ENCODE measurements at regions not wholly inside any gene's neighbourhood (a gene's known extent, or its start where the extent isn't known, plus 50 kb on each side); places are given as distances from the start of the nearest gene placed in this dataset.

DNA sequence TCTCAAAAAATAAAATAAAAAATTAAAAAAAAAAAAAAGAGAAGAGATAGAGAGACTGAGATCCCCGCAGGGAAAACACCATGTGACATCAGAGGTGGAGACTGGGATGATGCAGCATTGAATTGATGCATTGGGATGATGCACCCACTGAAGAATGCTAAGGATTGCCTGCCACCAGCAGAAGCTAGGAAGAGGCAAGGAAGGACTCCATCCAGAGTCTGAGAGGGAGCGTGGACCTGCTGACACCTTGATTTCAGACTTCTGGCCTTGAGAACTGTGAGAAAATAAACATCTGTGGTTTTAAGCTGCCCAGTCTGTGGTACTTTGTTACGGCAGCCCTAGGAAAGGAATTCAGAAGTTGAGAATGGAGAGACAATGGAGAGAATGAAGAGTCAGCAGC lies 89.8 kb upstream of the PRPS1L1 start:
- Histone ChIP-seq H3K36me3 (ENCODE audit: control insufficient read depth in 4 of 4, insufficient read depth in 4 of 4, low read length in 4 of 4) (no peaks in the 10 kb centered on the region), H3K9me3 (ENCODE audit: control insufficient read depth in 4 of 4, insufficient read depth in 3 of 4, low read length in 3 of 4) (no peaks in the 10 kb centered on the region), H3K4me1 (ENCODE audit: control insufficient read depth in 5 of 5, insufficient read depth in 5 of 5, low read length in 5 of 5) (peaks cover 0 to 4% (median 0%) of the 10 kb centered on the region in 5 donors), H3K27me3 (ENCODE audit: control insufficient read depth in 3 of 3, insufficient read depth in 3 of 3, low read length in 2 of 3) (no peaks in the 10 kb centered on the region), H3K4me3 (no peak overlapping the region), H3K9ac (ENCODE audit: insufficient read depth in 1 of 2, low read length in 2 of 2) (no peak overlapping the region), H3K27ac (ENCODE audit: low read depth in 1 of 2, low read length in 1 of 2) (no peak overlapping the region)
- no peak for TF ChIP-seq CTCF (IDR thresholded peaks at IDR 0.05; ENCODE audit: control extremely low read depth, extremely low read depth)
- ATAC-seq (ENCODE audit: insufficient read depth, low FRiP score) (no peak), DNase-seq (no peak)
- 92 to 94% methylated on average over 3 of the region's 3 CpGs for WGBS, 2 donors

DNA sequence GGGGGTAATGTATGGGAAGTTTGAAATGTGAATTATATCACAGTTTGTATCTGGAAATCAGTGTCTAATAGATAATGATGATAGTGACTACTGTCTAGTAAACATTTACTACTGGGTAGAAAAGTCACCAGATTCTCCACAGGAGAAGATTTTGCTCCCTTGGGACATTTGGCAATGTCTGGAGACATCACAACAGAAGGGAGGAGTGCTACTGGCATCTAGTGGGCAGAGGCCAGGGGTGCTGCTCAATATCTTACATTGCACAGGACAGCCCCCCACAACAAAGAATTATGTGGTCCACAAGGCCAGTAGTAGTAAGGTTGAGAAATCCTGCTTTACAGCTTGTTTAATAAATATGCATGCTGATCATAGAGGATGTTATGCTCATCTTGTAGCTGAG lies 92.3 kb upstream of the PRPS1L1 start:
- Histone ChIP-seq H3K9ac (ENCODE audit: insufficient read depth in 1 of 2, low read length in 2 of 2) (no peak overlapping the region), H3K4me3 (no peak overlapping the region), H3K27me3 (ENCODE audit: control insufficient read depth in 3 of 3, insufficient read depth in 3 of 3, low read length in 2 of 3) (no peaks in the 10 kb centered on the region), H3K27ac (ENCODE audit: low read depth in 1 of 2, low read length in 1 of 2) (no peak overlapping the region), H3K9me3 (ENCODE audit: control insufficient read depth in 4 of 4, insufficient read depth in 3 of 4, low read length in 3 of 4) (no peaks in the 10 kb centered on the region), H3K36me3 (ENCODE audit: control insufficient read depth in 4 of 4, insufficient read depth in 4 of 4, low read length in 4 of 4) (no peaks in the 10 kb centered on the region), H3K4me1 (ENCODE audit: control insufficient read depth in 5 of 5, insufficient read depth in 5 of 5, low read length in 5 of 5) (peaks cover 0 to 5% (median 3%) of the 10 kb centered on the region in 5 donors)
- DNase-seq, result no peak
- TF ChIP-seq CTCF (IDR thresholded peaks at IDR 0.05; ENCODE audit: control extremely low read depth, extremely low read depth), result no peak
- no peak for ATAC-seq (ENCODE audit: insufficient read depth, low FRiP score)

GRCh38 chr7:18123508-18124239 lies 96.0 kb upstream of the PRPS1L1 start:
- DNase-seq (no peak), ATAC-seq (ENCODE audit: insufficient read depth, low FRiP score) (no peak)
- Histone ChIP-seq H3K27ac (ENCODE audit: low read depth in 1 of 2, low read length in 1 of 2) (no peak overlapping the region), H3K27me3 (ENCODE audit: control insufficient read depth in 3 of 3, insufficient read depth in 3 of 3, low read length in 2 of 3) (no peaks in the 10 kb centered on the region), H3K4me1 (ENCODE audit: control insufficient read depth in 5 of 5, insufficient read depth in 5 of 5, low read length in 5 of 5) (peaks cover 0 to 18% (median 5%) of the 10 kb centered on the region in 5 donors), H3K4me3 (no peak overlapping the region), H3K9me3 (ENCODE audit: control insufficient read depth in 4 of 4, insufficient read depth in 3 of 4, low read length in 3 of 4) (no peaks in the 10 kb centered on the region), H3K36me3 (ENCODE audit: control insufficient read depth in 4 of 4, insufficient read depth in 4 of 4, low read length in 4 of 4) (no peaks in the 10 kb centered on the region), H3K9ac (ENCODE audit: insufficient read depth in 1 of 2, low read length in 2 of 2) (no peak overlapping the region)
- no peak for TF ChIP-seq CTCF (IDR thresholded peaks at IDR 0.05; ENCODE audit: control extremely low read depth, extremely low read depth)
- WGBS, 2 donors, result 86 to 91% methylated on average over 2 of the region's 2 CpGs

GRCh38 chr7:18125476-18125875 lies 97.8 kb upstream of the PRPS1L1 start:
- Histone ChIP-seq H3K27me3 (ENCODE audit: control insufficient read depth in 3 of 3, insufficient read depth in 3 of 3, low read length in 2 of 3) (no peaks in the 10 kb centered on the region), H3K27ac (ENCODE audit: low read depth in 1 of 2, low read length in 1 of 2) (no peak overlapping the region), H3K9ac (ENCODE audit: insufficient read depth in 1 of 2, low read length in 2 of 2) (no peak overlapping the region), H3K4me1 (ENCODE audit: control insufficient read depth in 5 of 5, insufficient read depth in 5 of 5, low read length in 5 of 5) (peaks cover 0 to 18% (median 3%) of the 10 kb centered on the region in 5 donors), H3K4me3 (no peak overlapping the region), H3K36me3 (ENCODE audit: control insufficient read depth in 4 of 4, insufficient read depth in 4 of 4, low read length in 4 of 4) (no peaks in the 10 kb centered on the region), H3K9me3 (ENCODE audit: control insufficient read depth in 4 of 4, insufficient read depth in 3 of 4, low read length in 3 of 4) (no peaks in the 10 kb centered on the region)
- DNase-seq (peak; percentile 45 to 95 (median 90)), ATAC-seq (ENCODE audit: insufficient read depth, low FRiP score) (no peak)
- WGBS, 2 donors, result 59 to 68% methylated on average over 2 of the region's 2 CpGs
- no peak for TF ChIP-seq CTCF (IDR thresholded peaks at IDR 0.05; ENCODE audit: control extremely low read depth, extremely low read depth)

Data from lung (tissue), 11 donors.